GM20000 (cell line): ENCODE measurements at regions not wholly inside any gene's neighbourhood (a gene's known extent, or its start where the extent isn't known, plus 50 kb on each side); places are given as distances from the start of the nearest gene placed in this dataset.

ENCODE experiments used
- DNase-seq: peaks from one replicate; pipeline ENCODE4 v3.0.0; 2012; ENCODE audit warnings: low spot score
- CTCF ChIP-seq: IDR thresholded peaks from 2 replicates; pipeline ENCODE4 v1.5.1; 2012; ENCODE audit warnings: mild to moderate bottlenecking, control low read depth; ENCODE audit errors: extremely low read depth, missing control alignments

- DNase-seq, result no peak
- no peak for TF ChIP-seq CTCF
Measured at GRCh38 chr10:14454206-14454605, 123.5 kb upstream of the FRMD4A start.

GRCh38 chr10:14453593-14453992 lies 122.9 kb upstream of the FRMD4A start:
- TF ChIP-seq CTCF, result no peak
- DNase-seq, result no peak

GRCh38 chr10:14451341-14451740 lies 120.6 kb upstream of the FRMD4A start:
- no peak for TF ChIP-seq CTCF
- no peak for DNase-seq

- no peak for TF ChIP-seq CTCF
- no peak for DNase-seq
Measured at GRCh38 chr10:14450041-14450491, 119.3 kb upstream of the FRMD4A start.

GRCh38 chr10:14449293-14449815 lies 118.6 kb upstream of the FRMD4A start:
- no peak for TF ChIP-seq CTCF
- no peak for DNase-seq

GRCh38 chr10:14448197-14448990 lies 117.7 kb upstream of the FRMD4A start:
- no peak for TF ChIP-seq CTCF
- DNase-seq, result no peak

- no peak for DNase-seq
- no peak for TF ChIP-seq CTCF
Measured at GRCh38 chr10:14447094-14447839, 116.5 kb upstream of the FRMD4A start.
